Right lobe of liver (tissue), 6 donors: ENCODE measurements at regions not wholly inside any gene's neighbourhood (a gene's known extent, or its start where the extent isn't known, plus 50 kb on each side); places are given as distances from the start of the nearest gene placed in this dataset.

Experiments
- ATAC-seq, 4 donors: fragments of 200-7000 bp; cut with Tn5 transposase; one replicate each; pipeline ENCODE4 v1.9.1; 2020; ENCODE audit warnings: mild to moderate bottlenecking in 4 of 4, moderate library complexity in 4 of 4
- DNase-seq, 3 donors: peaks; one replicate each; pipeline ENCODE4 v3.0.0-alpha.2; 2020
- H3K27ac ChIP-seq, 3 donors: fragments of 200-600 bp; one replicate each; pipeline ENCODE4 v1.8.0; 2022
- H3K27me3 ChIP-seq, 2 donors: fragments of 200-600 bp; one replicate each; pipeline ENCODE4 v1.8.0; 2022
- H3K36me3 ChIP-seq, 4 donors: fragments of 200-600 bp; sonication (generic) in 1 of 4; one replicate each; pipeline versions ENCODE4 v1.5.1 to v1.8.0; 2017 to 2022; ENCODE audit warnings: control low read depth in 1 of 4
- H3K4me1 ChIP-seq, 4 donors: fragments of 200-600 bp; sonication (generic) in 1 of 4; one replicate each; pipeline versions ENCODE4 v1.5.1 to v1.8.0; 2017 to 2022; ENCODE audit warnings: control low read depth in 1 of 4
- H3K4me3 ChIP-seq, 3 donors: fragments of 200-600 bp; one replicate each; pipeline ENCODE4 v1.8.0; 2022
- H3K9me3 ChIP-seq, 4 donors: fragments of 200-600 bp; sonication (generic) in 1 of 4; one replicate each; pipeline versions ENCODE4 v1.5.1 to v1.8.0; 2017 to 2022; ENCODE audit warnings: control low read depth in 1 of 4
- POLR2A ChIP-seq: fragments of 450-650 bp; IDR thresholded peaks from one replicate; pipeline ENCODE4 v1.6.1; 2017; ENCODE audit warnings: antibody characterized with exemption, mild to moderate bottlenecking
- WGBS: methylation state at CpG from one replicate; pipeline ENCODE4 v1.1.6; 2018; ENCODE audit warnings: low coverage, low lambda C conversion rate; ENCODE audit not compliant: insufficient coverage; ENCODE audit errors: missing lambda C conversion rate; 5-methylcytosine and 5-hydroxymethylcytosine counted together
- intact Hi-C, 2 donors: fragments of 100-400 bp; cut with DNase I; formaldehyde crosslinking; loops; one replicate each; pipeline versions ENCODE4 v1.11.2 to v1.14.1; 2022
- TF ChIP-seq, protein P1 (sequence below), 4 donors: fragments of 200-600 bp in 3 of 4; fragments of 450-650 bp in 1 of 4; IDR thresholded peaks; one replicate each; pipeline versions ENCODE4 v1.5.1 to v1.8.0; 2016 to 2022; ENCODE audit warnings: antibody characterized with exemption in 4 of 4, mild to moderate bottlenecking in 2 of 4
- donor health status: DM: no; HTN: yes; CAD: no.
- donor health status: DM: no; HTN: no; CAD: no.
- donor health status: DM: no; HTN: no; CAD: no.
- donor health status: DM: no; HTN: yes; CAD: no.
- donor health status: DM: no; HTN: yes; CAD: no.

DNA sequence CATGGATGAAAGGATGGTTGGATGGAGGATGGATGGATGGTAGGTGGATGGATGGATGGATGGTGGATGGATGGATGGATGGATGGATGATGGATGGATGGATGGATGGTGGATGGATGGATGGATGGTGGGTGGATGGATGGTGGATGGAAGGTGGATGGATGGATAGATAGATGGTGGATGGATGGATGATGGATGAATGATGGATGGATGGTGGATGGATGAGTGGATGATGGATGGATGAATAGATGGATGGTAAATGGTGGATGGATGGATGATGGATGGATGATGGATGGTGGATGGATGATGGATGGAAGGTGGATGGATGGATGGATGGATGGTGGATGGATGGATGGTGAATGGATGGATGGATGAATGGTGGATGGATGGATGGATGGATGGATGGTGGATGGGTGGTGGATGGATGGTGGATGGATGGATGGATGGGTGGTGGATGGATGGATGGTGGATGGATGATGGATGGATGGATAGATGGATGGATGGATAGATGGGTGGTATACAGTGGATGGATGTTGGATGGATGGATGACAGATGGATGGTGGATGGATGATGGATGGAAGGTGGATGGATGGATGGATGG, 350.8 kb downstream of the BRD1 start:
- Histone ChIP-seq H3K27ac (no peak overlapping the region), H3K9me3 (no peaks in the 10 kb centered on the region), H3K4me3 (no peak overlapping the region), H3K27me3 (no peaks in the 10 kb centered on the region), H3K4me1 (no peaks in the 10 kb centered on the region), H3K36me3 (no peaks in the 10 kb centered on the region)
- ATAC-seq = no peak
- DNase-seq = no peak
- no peak for TF ChIP-seq POLR2A
- TF ChIP-seq, protein P1, sequence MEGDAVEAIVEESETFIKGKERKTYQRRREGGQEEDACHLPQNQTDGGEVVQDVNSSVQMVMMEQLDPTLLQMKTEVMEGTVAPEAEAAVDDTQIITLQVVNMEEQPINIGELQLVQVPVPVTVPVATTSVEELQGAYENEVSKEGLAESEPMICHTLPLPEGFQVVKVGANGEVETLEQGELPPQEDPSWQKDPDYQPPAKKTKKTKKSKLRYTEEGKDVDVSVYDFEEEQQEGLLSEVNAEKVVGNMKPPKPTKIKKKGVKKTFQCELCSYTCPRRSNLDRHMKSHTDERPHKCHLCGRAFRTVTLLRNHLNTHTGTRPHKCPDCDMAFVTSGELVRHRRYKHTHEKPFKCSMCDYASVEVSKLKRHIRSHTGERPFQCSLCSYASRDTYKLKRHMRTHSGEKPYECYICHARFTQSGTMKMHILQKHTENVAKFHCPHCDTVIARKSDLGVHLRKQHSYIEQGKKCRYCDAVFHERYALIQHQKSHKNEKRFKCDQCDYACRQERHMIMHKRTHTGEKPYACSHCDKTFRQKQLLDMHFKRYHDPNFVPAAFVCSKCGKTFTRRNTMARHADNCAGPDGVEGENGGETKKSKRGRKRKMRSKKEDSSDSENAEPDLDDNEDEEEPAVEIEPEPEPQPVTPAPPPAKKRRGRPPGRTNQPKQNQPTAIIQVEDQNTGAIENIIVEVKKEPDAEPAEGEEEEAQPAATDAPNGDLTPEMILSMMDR (IDR thresholded peaks at IDR 0.05) = no peak
- intact Hi-C loops = no loop called here

DNA sequence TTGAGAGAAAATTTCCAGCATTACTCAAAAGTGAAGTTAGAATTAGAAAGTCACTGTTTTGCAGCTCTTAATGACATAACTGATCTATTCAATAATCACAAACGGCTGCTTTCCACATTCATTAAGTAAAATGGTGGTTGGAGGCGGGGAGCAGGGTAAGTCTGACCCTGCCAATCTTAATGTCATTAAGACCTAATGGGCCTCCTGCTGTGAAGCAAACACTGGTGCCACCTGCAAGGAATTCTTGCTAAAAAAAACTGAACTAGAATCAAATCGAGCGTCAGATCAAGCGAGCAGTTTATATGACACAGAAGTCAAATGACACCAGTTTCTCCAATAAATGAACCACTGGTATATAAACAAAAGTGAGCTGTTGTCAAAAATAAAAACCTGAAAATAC, 351.5 kb downstream of the BRD1 start:
- intact Hi-C loops = no loop called here
- TF ChIP-seq, protein P1 (IDR thresholded peaks at IDR 0.05) = no peak
- TF ChIP-seq POLR2A = no peak

DNA sequence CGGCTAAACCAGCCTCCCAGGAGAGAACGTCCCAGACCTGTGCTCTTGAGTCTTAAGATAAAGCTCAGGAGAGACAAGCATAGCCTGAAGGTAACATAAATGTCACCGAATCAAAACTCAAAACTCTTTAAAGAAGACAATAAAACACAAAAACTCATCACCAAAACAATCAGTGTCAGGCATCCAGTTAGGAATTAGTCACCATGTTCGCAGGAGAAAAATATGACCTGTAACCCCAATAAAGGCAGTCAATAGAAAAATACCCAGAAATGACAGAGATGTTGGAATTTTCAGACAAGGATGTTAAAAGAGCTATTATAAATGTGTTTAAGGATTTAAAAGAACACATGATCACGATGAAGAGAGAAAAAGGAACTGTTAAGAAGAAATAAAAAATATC, 352.4 kb downstream of the BRD1 start:
- TF ChIP-seq, protein P1 (IDR thresholded peaks at IDR 0.05) = no peak
- no peak for TF ChIP-seq POLR2A
- ATAC-seq (no peak), DNase-seq (no peak)
- H3K9me3 ChIP-seq = no peaks in the 10 kb centered on the region
- intact Hi-C loops = no loop called here
- H3K4me1 ChIP-seq = no peaks in the 10 kb centered on the region
- no peak overlapping the region for H3K27ac ChIP-seq
- WGBS = 48% methylated on average over 5 of the region's 5 CpGs
- no peaks in the 10 kb centered on the region for H3K36me3 ChIP-seq
- no peaks in the 10 kb centered on the region for H3K27me3 ChIP-seq
- H3K4me3 ChIP-seq = no peak overlapping the region

More for the DNA sequence above, 351.5 kb downstream of the BRD1 start:
- H3K4me1 ChIP-seq = no peaks in the 10 kb centered on the region
- no peak overlapping the region for H3K4me3 ChIP-seq
- H3K9me3 ChIP-seq = no peaks in the 10 kb centered on the region
- ATAC-seq (no peak), DNase-seq (no peak)
- H3K27ac ChIP-seq = no peak overlapping the region
- H3K27me3 ChIP-seq = no peaks in the 10 kb centered on the region
- no peaks in the 10 kb centered on the region for H3K36me3 ChIP-seq
- WGBS = 36% methylated on average over 4 of the region's 5 CpGs

DNA sequence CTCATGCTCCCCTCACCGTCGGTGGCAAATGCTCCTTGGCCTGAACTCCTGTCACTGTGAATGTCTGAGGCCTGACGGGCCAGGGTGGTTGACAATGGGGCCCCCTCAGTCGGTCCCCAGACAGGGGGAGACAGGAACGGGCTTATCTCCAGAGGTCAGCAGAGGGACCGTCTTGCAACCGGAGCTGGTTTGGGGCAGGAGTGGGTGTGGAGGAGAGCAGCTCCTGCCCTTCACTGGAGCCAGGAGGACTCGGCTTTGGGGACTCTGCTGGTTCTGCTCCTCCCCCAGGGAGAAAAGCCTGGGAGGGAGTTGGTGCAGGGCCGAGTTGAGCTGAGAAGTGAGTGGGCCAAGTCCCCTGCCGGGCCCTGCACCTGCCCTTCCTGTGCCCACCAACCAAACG, 354.4 kb downstream of the BRD1 start:
- Histone ChIP-seq H3K27ac (no peak overlapping the region), H3K4me3 (no peak overlapping the region), H3K27me3 (no peaks in the 10 kb centered on the region), H3K4me1 (no peaks in the 10 kb centered on the region), H3K9me3 (no peaks in the 10 kb centered on the region), H3K36me3 (no peaks in the 10 kb centered on the region)
- TF ChIP-seq, protein P1 (IDR thresholded peaks at IDR 0.05) = no peak
- no peak for TF ChIP-seq POLR2A
- WGBS = 26% methylated on average over 5 of the region's 11 CpGs
- no peak for DNase-seq
- intact Hi-C loops = no loop called here
- no peak for ATAC-seq
